Putamen (tissue), 1 donor: ENCODE measurements at regions not wholly inside any gene's neighbourhood (a gene's known extent, or its start where the extent isn't known, plus 50 kb on each side); places are given as distances from the start of the nearest gene placed in this dataset.

Experiments used
- DNase-seq: peaks from one replicate; pipeline ENCODE4 v3.0.0-alpha.2; 2016; ENCODE audit warnings: low spot score

GRCh38 chrX:30161043-30161442, 54.3 kb upstream of the MAGEB2 start:
- DNase-seq: no peak
